HCT116 (cell line): ENCODE measurements at regions not wholly inside any gene's neighbourhood (a gene's known extent, or its start where the extent isn't known, plus 50 kb on each side); places are given as distances from the start of the nearest gene placed in this dataset.
"Not testable (repeated sequence)": the region's sequence is repeated elsewhere in the genome, so short reads cannot be mapped to it uniquely, and the experiment has no call there.

Experiments used
- CEBPB ChIP-seq: IDR thresholded peaks from 2 replicates; pipeline ENCODE4 v1.6.1; 2012; ENCODE audit warnings: low read depth
- EZH2 ChIP-seq: fragments of 200-600 bp; sonication (generic); IDR thresholded peaks from 2 replicates; pipeline ENCODE4 v1.6.1; 2017; ENCODE audit warnings: antibody characterized with exemption, mixed run types
- EZH2phosphoT487 ChIP-seq: fragments of 200-600 bp; IDR thresholded peaks from 2 replicates; pipeline ENCODE4 v1.6.1; 2018; ENCODE audit warnings: antibody characterized with exemption, borderline replicate concordance
- JUND ChIP-seq: IDR thresholded peaks from 2 replicates; pipeline ENCODE4 v1.6.1; 2012
- POLR2A ChIP-seq: IDR thresholded peaks from 2 replicates; pipeline ENCODE4 v1.7.0; 2011; ENCODE audit warnings: borderline replicate concordance; ENCODE audit not compliant: insufficient read depth, insufficient read length; ENCODE audit errors: extremely low read depth
- POLR2AphosphoS5 ChIP-seq: IDR thresholded peaks from 2 replicates; pipeline ENCODE4 v1.6.1; 2011; ENCODE audit warnings: mild to moderate bottlenecking, low read depth, low read length, moderate library complexity
- REST ChIP-seq: IDR thresholded peaks from 2 replicates; pipeline ENCODE4 v1.6.1; 2012; ENCODE audit warnings: low read depth
- SP1 ChIP-seq: IDR thresholded peaks from 2 replicates; pipeline ENCODE4 v1.6.1; 2012; ENCODE audit warnings: low read depth
- TCF7L2 ChIP-seq: IDR thresholded peaks from 2 replicates; pipeline ENCODE4 v1.7.0; 2011; ENCODE audit warnings: borderline replicate concordance, inconsistent platforms; ENCODE audit not compliant: insufficient read depth, insufficient read length; ENCODE audit errors: extremely low read depth
- ZFX ChIP-seq: fragments of 450-650 bp; IDR thresholded peaks from 2 replicates; pipeline ENCODE4 v1.6.1; 2017
- TF ChIP-seq, protein P1 (sequence below): IDR thresholded peaks from 2 replicates; pipeline ENCODE4 v1.6.1; 2012
- TF ChIP-seq, protein P2 (sequence below), 3 experiments: fragments of 200-600 bp in 1 of 3; sonication (generic) in 1 of 3; IDR thresholded peaks in 2 of 3; conservative IDR thresholded peaks in 1 of 3; 2 replicates each; pipeline ENCODE4 v1.5.1; 2012 to 2017; ENCODE audit warnings: low read depth in 2 of 3, low read length in 2 of 3, antibody characterized with exemption in 1 of 3, borderline replicate concordance in 1 of 3, control low read depth in 1 of 3, mild to moderate bottlenecking in 1 of 3, mixed read lengths in 1 of 3, mixed run types in 1 of 3, moderate library complexity in 1 of 3; ENCODE audit not compliant: insufficient read depth in 1 of 3
- TF ChIP-seq, protein P3 (sequence below): IDR thresholded peaks from 2 replicates; pipeline ENCODE4 v1.6.1; 2012

- not testable (repeated sequence) for TF ChIP-seq SP1, JUND, POLR2AphosphoS5, POLR2A, TCF7L2, EZH2, REST, EZH2phosphoT487, ZFX, CEBPB
- TF ChIP-seq, protein P1, sequence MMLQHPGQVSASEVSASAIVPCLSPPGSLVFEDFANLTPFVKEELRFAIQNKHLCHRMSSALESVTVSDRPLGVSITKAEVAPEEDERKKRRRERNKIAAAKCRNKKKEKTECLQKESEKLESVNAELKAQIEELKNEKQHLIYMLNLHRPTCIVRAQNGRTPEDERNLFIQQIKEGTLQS: not testable (repeated sequence)
- TF ChIP-seq, protein P2, sequence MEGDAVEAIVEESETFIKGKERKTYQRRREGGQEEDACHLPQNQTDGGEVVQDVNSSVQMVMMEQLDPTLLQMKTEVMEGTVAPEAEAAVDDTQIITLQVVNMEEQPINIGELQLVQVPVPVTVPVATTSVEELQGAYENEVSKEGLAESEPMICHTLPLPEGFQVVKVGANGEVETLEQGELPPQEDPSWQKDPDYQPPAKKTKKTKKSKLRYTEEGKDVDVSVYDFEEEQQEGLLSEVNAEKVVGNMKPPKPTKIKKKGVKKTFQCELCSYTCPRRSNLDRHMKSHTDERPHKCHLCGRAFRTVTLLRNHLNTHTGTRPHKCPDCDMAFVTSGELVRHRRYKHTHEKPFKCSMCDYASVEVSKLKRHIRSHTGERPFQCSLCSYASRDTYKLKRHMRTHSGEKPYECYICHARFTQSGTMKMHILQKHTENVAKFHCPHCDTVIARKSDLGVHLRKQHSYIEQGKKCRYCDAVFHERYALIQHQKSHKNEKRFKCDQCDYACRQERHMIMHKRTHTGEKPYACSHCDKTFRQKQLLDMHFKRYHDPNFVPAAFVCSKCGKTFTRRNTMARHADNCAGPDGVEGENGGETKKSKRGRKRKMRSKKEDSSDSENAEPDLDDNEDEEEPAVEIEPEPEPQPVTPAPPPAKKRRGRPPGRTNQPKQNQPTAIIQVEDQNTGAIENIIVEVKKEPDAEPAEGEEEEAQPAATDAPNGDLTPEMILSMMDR (IDR thresholded peaks at IDR 0.05 in 2 of 3, conservative IDR thresholded peaks at IDR 0.05 in 1 of 3; ENCODE audit: borderline replicate concordance in 1 of 3, insufficient read depth in 1 of 3, low read depth in 2 of 3, low read length in 2 of 3): not testable (repeated sequence)
- TF ChIP-seq, protein P3, sequence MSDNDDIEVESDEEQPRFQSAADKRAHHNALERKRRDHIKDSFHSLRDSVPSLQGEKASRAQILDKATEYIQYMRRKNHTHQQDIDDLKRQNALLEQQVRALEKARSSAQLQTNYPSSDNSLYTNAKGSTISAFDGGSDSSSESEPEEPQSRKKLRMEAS: not testable (repeated sequence)
Observed at GRCh38 chr18:14435460-14435859, 107.9 kb downstream of the POTEC start.
